IPS DF 19.7 (cell line): ENCODE measurements at regions not wholly inside any gene's neighbourhood (a gene's known extent, or its start where the extent isn't known, plus 50 kb on each side); places are given as distances from the start of the nearest gene placed in this dataset.

Source experiments
- DNase-seq: peaks from one replicate; pipeline ENCODE4 v3.0.0-alpha.2; 2013; ENCODE audit warnings: low read depth, low spot score

DNA sequence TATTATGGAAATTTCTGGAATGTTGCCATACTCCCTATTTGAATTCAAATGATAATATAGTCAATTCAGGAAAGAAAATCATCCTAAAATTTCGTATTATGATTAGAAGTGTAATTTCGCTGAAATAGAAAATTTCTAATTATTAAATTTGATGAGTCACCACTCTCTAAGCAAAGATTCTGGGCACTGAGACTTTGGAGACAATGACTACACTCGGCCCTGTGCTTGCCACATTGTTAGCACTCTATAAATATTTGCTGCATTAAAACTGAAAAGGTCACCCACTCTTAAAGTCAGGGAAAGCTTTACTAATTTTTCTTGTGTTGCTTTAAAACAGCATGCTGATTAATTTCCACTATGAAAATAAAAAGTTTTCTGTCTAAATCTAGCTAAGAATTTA is 240.3 kb downstream of the TLE4 start:
- DNase-seq = no peak

DNA sequence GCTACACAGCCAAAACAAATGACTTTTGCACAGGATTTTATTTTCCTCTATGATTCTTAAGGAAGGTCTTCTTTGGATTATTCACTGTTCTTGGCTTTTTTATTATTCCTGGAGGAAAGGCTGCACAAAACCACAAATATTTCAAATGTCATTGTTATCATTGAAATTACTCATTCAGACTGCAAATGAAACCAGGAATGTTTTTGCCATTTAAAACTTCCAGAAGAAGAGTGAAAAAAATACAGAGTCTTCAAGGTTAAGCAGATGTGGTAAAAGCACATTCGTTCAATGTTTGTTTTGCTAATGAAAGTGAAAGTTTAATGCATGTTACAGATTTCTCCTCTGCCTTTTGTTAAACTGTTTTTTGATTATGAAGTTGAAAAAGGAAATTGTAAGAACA is 238.2 kb downstream of the TLE4 start:
- no peak for DNase-seq

DNA sequence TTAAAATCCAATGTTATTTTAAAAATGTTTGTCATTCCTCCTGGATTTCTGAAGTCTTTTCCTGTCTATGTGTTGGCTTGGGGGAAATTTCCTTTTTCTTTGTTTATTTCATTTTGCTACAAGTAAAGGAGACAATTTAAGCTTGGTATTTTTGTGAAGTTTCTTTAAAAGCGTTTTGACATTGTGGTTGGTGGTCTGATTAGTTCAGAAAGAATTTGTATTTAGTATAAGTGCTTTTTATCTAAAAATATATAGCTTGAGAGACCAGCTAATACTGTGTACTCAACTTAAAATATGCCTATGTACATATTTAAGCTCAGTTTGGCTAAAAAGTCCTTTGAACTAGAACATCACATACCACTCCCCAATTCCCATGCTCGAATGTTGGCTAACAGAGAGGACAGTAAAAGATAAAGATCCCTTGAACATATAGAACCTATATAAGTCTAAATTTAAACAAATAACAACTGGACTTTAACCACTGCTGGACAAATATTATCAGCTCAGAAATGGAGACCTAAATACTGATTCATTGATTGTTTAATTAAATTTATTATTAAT is 237.6 kb downstream of the TLE4 start:
- no peak for DNase-seq

DNA sequence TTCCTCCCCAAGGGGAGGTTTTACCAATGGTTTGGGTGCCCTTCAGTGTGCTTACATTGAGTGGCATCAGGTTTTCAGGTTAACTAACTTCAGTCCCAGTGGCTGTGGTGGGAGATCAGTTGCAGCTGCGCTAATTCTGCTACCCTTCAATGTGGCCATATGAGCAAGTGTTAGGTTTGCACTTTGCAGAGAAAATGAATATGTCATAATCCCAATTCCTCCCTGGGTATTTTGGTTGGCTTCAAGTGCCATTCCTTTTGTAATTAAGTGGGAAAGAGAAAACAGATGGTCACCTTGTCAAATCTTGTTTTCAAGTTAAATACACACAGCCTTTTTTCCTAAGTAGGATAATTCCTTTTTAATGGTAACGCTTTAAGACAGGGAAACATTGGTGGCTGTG is 236.2 kb downstream of the TLE4 start:
- DNase-seq = no peak

DNA sequence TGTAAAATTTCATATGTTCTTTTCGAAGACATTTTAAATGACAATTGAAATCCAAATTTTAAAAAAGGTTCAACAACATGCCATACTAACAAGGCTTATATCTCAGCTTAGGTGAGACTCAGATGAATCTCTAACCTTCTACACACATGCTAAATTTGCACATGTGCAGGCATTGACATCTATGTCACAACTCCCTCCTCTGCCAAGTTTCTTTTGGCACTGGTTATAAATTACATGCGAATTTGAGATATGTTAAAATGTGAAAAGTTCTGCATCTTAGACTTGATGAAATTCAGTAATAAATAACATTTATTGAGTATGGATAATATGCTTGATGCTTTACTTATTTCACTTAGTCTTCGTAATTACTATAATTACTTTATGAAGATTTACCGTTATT is 234.3 kb downstream of the TLE4 start:
- no peak for DNase-seq

DNA sequence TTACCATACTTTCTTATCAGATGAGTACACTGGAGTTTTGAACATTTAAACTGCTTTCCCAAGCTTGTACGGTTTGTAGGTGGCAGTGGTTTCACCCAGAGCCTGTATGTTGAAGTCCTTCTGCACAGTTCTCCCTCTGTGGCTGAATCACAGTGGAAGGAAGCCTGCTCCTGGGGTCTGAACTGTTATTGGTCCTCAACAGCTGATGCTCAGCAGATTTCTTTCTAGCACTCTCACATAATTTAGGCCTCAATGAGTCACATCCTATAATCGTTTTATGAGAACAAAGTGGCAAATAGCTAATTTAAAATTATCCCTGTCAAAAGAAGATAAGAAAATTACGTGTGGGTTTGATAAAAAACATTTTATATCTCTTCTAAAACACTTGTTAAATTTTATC is 229.7 kb downstream of the TLE4 start:
- DNase-seq = no peak

DNA sequence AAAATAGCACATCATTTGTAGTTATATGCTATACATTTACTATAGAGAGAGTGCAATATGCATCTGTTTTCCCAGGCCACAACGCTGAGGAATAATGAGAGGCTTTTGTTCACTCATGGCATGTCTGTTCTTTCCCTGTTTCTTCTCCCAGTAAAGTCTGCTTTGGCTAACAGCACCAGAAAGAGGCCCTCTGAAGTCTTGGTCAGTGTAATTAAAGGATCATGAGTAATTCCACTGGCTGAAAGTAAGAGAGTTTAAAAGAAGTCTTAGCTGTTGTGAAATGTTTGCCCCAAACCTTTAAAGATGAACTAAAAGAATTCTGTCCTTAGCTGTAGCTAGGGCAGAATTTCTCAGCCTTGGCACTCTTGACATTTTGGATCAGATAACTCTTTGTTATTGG is 228.8 kb downstream of the TLE4 start:
- no peak for DNase-seq

DNA sequence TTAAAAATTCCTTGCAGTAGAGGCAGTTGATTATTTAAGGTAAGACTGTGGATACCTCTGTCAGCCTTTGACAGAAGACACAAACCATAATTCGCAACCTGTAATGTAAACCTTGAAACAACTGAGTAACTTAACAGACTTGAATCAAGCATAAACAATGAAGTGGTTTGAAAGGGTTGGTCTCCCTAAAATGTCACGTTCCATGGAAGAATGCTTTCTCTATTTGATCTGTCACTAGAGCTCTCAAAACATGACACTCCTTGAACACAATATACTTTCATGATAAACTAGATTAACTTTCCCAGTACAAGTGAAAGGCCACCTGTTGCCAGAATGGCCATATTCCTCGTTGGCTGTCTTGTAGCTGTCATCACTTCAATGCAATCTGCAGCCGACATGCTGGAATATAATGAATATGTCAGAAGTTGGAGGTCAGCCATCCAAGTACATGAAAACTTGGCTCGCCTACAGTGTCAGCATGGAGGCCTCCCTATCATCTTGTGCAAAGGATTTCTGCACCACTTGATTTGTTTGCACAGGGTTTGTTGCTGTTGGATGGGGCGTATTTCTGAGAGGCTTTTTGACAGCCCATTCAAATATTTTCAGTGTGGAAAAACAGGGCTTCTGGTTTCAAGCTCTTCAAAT is 228.0 kb downstream of the TLE4 start:
- DNase-seq = no peak

DNA sequence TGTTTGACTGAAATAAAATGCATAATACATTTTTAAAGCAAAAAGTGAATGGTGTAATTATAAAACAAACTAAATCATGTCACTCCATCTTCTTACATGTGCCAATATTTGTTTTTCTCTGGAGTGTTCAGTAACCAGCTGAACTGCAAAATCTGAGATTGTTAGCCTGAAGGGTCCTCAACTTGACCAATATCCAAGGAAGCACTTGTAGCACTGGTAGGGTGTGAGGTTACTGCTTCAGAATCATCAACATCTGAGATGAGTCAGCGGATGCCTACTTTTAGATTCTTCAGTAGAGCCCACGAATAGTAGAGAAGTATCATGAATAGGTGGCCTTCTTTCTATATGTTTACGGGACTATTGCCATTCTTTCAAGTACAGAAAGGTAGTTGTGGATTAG is 226.7 kb downstream of the TLE4 start:
- DNase-seq = no peak

DNA sequence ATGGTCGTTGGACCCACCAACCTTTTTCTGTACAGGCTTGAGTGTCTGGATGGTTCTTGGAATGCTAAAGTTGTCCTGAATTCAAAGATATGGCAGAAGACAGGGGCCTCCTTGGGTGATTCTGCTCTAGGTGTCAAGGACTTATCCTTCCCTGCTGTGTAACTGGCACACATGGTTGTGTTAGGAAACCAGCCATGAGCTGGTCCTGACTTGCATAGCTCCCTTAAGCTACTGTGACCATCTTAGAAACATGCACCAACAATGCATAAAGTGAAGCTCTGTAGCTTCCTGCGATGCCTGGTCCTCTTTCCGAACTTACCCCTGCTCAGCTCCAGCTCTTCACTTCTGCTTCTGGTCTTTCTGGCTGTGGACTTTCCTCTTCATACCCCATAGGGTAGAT is 224.6 kb downstream of the TLE4 start:
- DNase-seq = no peak

DNA sequence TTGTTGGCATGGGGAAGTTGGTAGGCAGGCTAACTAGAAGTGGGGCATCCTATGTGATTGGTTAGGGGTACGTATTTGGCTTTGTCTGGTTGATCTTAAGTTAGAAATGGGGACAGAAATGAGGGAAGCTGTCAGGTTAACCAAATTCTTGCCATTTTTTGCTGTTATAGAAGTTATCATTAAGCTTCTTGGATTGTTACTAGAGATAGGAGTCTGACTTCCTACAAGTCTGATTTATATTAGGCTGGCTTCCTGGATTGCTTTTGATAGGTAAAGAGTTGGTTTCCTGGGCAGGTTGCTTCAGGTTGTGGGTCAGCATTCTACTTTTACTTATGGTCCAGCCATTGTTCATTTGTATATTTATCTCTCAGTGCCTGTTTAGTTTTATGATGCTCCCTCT is 216.9 kb downstream of the TLE4 start:
- no peak for DNase-seq

DNA sequence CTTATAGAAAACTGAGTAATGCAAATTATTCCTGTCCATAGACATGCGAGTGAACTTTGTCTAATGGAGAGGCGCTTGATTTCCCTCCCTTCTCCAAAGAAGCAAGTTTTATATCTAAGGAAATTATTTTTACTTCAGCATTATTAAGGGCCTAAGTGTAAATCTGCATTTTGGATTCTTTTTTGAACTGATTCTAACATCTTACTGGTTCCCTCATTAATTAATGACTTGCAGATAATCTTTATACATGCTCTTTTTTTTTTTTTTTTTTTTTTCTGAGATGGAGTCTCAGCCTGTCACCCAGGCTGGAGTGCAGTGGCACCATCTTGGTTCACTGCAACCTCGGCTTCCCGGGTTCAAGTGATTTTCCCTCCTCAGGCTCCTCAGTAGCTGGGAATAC is 209.5 kb downstream of the TLE4 start:
- DNase-seq = no peak

DNA sequence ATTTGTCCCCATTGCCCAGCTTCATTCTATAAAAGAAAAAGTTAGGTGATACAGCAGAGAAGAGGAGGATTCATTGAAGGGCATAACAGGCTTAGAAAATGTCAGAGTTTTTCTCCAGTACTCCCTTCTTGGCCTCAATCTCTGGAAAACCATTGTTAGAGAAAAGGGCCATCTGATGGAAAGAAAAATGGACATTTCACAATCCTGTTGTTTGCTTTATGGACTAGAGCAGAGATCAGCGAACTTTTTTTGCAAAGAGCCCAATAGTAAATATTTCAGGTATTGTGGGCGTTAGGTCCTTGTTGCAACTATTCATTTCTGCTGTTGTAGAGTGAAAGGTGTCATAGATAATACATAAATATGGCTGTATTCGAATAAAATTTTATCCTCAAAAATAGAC is 208.8 kb downstream of the TLE4 start:
- no peak for DNase-seq

DNA sequence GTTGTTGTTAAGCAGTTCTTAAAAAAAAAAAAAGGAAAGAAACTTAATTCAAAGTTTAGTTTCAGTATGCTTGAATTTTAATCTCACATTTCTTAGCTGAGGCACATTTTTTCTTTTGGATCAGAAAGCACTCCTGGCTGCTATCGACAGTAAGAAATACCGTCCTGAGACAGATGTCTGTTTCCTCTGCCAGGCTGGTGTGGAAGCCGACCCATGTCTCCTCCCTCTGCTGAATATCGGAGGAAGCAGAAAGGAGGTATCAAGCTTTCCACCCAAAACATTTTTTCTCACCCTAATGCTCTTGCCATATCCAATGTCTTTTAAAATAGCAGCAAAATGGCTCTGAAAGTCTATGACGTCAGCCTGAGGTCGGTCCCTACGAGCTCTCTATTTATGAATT is 208.1 kb downstream of the TLE4 start:
- no peak for DNase-seq

DNA sequence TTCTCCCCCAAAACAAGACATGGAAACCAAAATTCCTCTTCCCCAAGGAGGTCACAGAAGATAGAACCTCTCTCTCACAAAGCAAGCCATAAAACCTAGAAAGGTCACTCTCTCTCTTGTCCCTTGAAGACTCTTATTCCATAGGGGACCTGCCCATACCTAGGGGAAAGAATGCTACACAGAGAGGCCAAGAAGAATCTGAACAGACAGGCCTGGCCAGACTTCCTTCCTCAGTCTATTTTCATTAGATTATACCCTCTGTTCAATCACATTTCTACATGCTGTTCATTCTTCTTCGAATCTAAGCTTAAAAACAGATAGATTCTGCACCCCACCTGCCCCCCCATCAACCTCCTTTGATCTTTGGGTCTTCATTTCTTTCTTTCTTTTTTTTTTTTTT is 206.8 kb downstream of the TLE4 start:
- DNase-seq = no peak

DNA sequence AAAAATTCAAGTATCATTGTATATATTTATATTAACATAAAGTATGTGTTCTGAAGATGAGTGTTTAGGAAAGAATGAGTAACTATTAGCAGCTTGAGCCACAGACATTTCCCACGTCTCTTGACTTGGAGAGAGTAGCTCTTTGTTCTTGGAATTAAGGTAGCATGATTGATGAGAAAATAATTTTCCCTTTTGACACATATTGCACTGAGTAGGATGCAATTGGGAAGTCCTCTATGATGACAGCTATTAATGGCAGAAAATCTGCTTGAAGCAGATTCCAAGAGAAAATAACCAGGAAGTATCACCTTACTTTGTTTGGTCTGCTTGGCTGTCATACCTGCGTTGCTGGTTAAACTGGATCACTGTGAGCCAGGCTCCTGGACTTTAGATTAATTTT is 204.8 kb downstream of the TLE4 start:
- no peak for DNase-seq
